ENCODE measurements at regions not wholly inside any gene's neighbourhood (a gene's known extent, or its start where the extent isn't known, plus 50 kb on each side); places are given as distances from the start of the nearest gene placed in this dataset.

DNA sequence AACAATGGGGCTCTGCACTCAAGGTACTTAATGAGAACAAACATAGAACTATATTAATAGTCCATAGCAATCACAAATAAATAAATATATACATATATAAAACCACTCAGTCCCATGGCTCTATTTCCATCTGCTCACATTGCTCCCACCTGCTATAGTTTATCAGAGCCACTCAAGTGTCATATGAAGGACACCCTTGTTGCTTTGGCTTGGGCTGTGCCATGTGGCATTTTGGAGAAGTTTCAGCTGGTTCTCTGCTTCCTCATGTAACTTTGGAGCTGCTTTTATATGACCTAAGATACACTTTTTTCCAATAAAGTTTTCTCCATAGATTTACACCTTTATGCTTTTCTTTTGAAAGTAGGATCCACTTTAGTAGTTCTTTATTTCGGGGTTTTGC, 126.4 kb downstream of the KCNJ2 start:
- no peaks in the 10 kb centered on the region for H3K27me3 Mint-ChIP-seq
- Histone ChIP-seq H3K27me3 (ENCODE audit: insufficient read depth, low read length) (no peaks in the 10 kb centered on the region), H3K4me1 (ENCODE audit: insufficient read depth, low read length) (no peaks in the 10 kb centered on the region), H3K27ac (ENCODE audit: low read depth, low read length) (no peak overlapping the region), H3K4me3 (ENCODE audit: low read length in 2 of 2) (no peak overlapping the region), H3K9me3 (ENCODE audit: control insufficient read depth in 1 of 2, low read length in 2 of 2) (no peaks in the 10 kb centered on the region), H3K36me3 (ENCODE audit: insufficient read depth, low read length) (no peaks in the 10 kb centered on the region)
- no peak overlapping the region for H3K4me3 Mint-ChIP-seq
- no peak overlapping the region for H3K27ac Mint-ChIP-seq
- no peak for DNase-seq
- CTCF ChIA-PET (ENCODE audit: partially characterized antibody) = no interaction called here
- POLR2A ChIA-PET (ENCODE audit: partially characterized antibody) = no interaction called here
- H3K9me3 Mint-ChIP-seq = peaks cover 0 to 13% (median 3%) of the 10 kb centered on the region in 8 donors
- H3K36me3 Mint-ChIP-seq = no peaks in the 10 kb centered on the region
- intact Hi-C loops (cut with micrococcal nuclease) = no loop called here
- H3K4me1 Mint-ChIP-seq = peaks cover 0 to 6% (median 2%) of the 10 kb centered on the region in 4 donors

DNA sequence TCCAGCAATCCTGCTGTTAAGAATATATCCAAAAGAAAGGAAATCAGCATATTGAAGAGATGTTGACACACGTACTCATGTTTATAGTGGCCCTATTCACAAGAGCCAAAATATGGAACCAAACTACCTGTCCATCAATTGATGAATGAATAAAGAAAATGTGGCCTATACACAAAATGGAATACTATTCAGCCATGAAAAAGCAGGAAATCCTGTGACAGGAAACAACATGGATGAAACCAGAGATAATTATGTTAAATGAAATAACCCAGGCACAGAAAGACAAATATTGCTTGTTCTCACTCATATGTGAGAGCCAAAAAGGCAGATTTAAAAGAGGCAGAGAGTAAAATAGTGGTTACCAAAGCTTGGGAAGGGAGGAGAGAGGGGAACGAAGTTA, 127.1 kb downstream of the KCNJ2 start:
- no peaks in the 10 kb centered on the region for H3K4me1 ChIP-seq (ENCODE audit: insufficient read depth, low read length)
- Mint-ChIP-seq H3K4me3 (no peak overlapping the region), H3K27me3 (no peaks in the 10 kb centered on the region), H3K27ac (no peak overlapping the region), H3K4me1 (peaks cover 0 to 6% (median 2%) of the 10 kb centered on the region in 4 donors), H3K36me3 (no peaks in the 10 kb centered on the region), H3K9me3 (peaks cover 0 to 13% (median 3%) of the 10 kb centered on the region in 8 donors)
- no peak for DNase-seq
- H3K27me3 ChIP-seq (ENCODE audit: insufficient read depth, low read length) = no peaks in the 10 kb centered on the region
- intact Hi-C loops (cut with micrococcal nuclease) = no loop called here
- no peak overlapping the region for H3K27ac ChIP-seq (ENCODE audit: low read depth, low read length)
- H3K4me3 ChIP-seq (ENCODE audit: low read length in 2 of 2) = no peak overlapping the region
- H3K9me3 ChIP-seq (ENCODE audit: control insufficient read depth in 1 of 2, low read length in 2 of 2) = no peaks in the 10 kb centered on the region
- ChIA-PET CTCF (ENCODE audit: partially characterized antibody) (no interaction called here), POLR2A (ENCODE audit: partially characterized antibody) (no interaction called here)
- H3K36me3 ChIP-seq (ENCODE audit: insufficient read depth, low read length) = no peaks in the 10 kb centered on the region

DNA sequence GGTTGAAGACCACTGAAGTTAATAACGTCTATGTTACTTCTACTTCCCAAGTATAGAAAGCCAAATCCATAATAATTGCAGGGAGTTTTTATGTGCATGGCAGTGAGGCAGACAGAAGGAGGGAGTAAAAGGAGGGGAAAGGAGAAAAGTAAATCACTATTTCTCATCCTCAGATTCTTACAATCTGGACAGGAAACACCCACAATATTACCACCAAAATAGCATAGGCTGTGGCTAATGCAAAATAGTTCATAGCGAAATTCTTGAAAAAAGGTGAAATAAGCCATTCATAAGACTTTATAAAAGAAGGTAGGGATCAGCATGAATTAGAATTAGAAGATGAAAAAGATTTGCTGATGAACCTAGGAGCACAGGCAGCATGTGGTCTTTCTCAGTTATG, 128.1 kb downstream of the KCNJ2 start:
- no peak overlapping the region for H3K4me3 Mint-ChIP-seq
- no peaks in the 10 kb centered on the region for H3K9me3 ChIP-seq (ENCODE audit: control insufficient read depth in 1 of 2, low read length in 2 of 2)
- no peaks in the 10 kb centered on the region for H3K36me3 Mint-ChIP-seq
- ChIA-PET POLR2A (ENCODE audit: partially characterized antibody) (no interaction called here), CTCF (ENCODE audit: partially characterized antibody) (no interaction called here)
- H3K4me3 ChIP-seq (ENCODE audit: low read length in 2 of 2) = no peak overlapping the region
- no peaks in the 10 kb centered on the region for H3K36me3 ChIP-seq (ENCODE audit: insufficient read depth, low read length)
- no peaks in the 10 kb centered on the region for H3K27me3 ChIP-seq (ENCODE audit: insufficient read depth, low read length)
- peaks cover 0 to 13% (median 3%) of the 10 kb centered on the region in 8 donors for H3K9me3 Mint-ChIP-seq
- DNase-seq = no peak
- no peak overlapping the region for H3K27ac ChIP-seq (ENCODE audit: low read depth, low read length)
- intact Hi-C loops (cut with micrococcal nuclease) = no loop called here
- H3K4me1 ChIP-seq (ENCODE audit: insufficient read depth, low read length) = no peaks in the 10 kb centered on the region
- no peaks in the 10 kb centered on the region for H3K27me3 Mint-ChIP-seq
- peaks cover 0 to 6% (median 2%) of the 10 kb centered on the region in 4 donors for H3K4me1 Mint-ChIP-seq
- no peak overlapping the region for H3K27ac Mint-ChIP-seq

DNA sequence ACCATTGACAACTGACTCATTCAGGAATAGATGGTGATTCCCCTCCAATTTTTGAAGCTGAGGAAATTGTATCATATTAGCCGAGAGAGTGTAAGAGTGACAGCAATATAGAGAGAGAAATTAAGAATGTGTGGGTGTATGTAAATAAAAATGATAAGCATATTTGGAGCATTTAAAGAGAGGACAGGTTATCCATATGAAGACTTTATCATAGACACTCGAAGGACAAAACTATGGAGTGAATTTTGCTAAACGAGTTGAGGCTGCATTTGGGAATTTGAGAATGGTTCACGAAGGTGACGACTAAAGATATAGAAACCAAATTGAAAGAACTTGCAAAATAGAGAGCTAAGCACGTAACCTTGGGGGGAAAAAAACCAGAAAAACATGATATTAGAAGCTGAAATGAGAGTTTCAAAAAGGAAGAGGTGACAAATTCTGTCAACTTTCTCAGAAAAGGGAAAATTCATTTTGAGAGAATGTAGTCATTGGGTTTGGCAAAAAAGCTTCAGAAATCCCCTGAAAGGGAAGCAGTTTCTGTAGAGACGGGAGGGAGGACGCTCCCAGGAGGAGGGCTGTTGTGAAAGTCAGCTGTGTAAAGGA, 129.7 kb downstream of the KCNJ2 start:
- Mint-ChIP-seq H3K4me1 (peaks cover 0 to 6% (median 2%) of the 10 kb centered on the region in 4 donors), H3K27ac (no peak overlapping the region), H3K4me3 (peak overlapping the region in 1 of 8 donors; percentile 45), H3K36me3 (no peaks in the 10 kb centered on the region), H3K27me3 (no peaks in the 10 kb centered on the region), H3K9me3 (peaks cover 0 to 12% (median 2%) of the 10 kb centered on the region in 8 donors)
- Histone ChIP-seq H3K9me3 (ENCODE audit: control insufficient read depth in 1 of 2, low read length in 2 of 2) (no peaks in the 10 kb centered on the region), H3K36me3 (ENCODE audit: insufficient read depth, low read length) (no peaks in the 10 kb centered on the region), H3K4me1 (ENCODE audit: insufficient read depth, low read length) (no peaks in the 10 kb centered on the region), H3K27ac (ENCODE audit: low read depth, low read length) (no peak overlapping the region), H3K27me3 (ENCODE audit: insufficient read depth, low read length) (no peaks in the 10 kb centered on the region), H3K4me3 (ENCODE audit: low read length in 2 of 2) (no peak overlapping the region)
- no peak for DNase-seq
- POLR2A ChIA-PET (ENCODE audit: partially characterized antibody) = no interaction called here
- intact Hi-C loops (cut with micrococcal nuclease) = no loop called here
- CTCF ChIA-PET (ENCODE audit: partially characterized antibody) = no interaction called here

GRCh38 chr17:70307430-70308225, 138.3 kb downstream of the KCNJ2 start:
- H3K36me3 Mint-ChIP-seq = no peaks in the 10 kb centered on the region
- Histone ChIP-seq H3K4me1 (ENCODE audit: insufficient read depth, low read length) (no peaks in the 10 kb centered on the region), H3K36me3 (ENCODE audit: insufficient read depth, low read length) (no peaks in the 10 kb centered on the region), H3K27ac (ENCODE audit: low read depth, low read length) (no peak overlapping the region), H3K4me3 (ENCODE audit: low read length in 2 of 2) (no peak overlapping the region), H3K27me3 (ENCODE audit: insufficient read depth, low read length) (no peaks in the 10 kb centered on the region), H3K9me3 (ENCODE audit: control insufficient read depth in 1 of 2, low read length in 2 of 2) (no peaks in the 10 kb centered on the region)
- no peak overlapping the region for H3K4me3 Mint-ChIP-seq
- H3K4me1 Mint-ChIP-seq = no peaks in the 10 kb centered on the region
- intact Hi-C loops (cut with micrococcal nuclease) = no loop called here
- ChIA-PET CTCF (ENCODE audit: partially characterized antibody) (no interaction called here), POLR2A (ENCODE audit: partially characterized antibody) (no interaction called here)
- H3K27me3 Mint-ChIP-seq = peaks cover 0 to 1% of the 10 kb centered on the region in 2 donors
- DNase-seq = no peak
- no peak overlapping the region for H3K27ac Mint-ChIP-seq
- H3K9me3 Mint-ChIP-seq = peaks cover 0 to 9% (median 3%) of the 10 kb centered on the region in 8 donors

GRCh38 chr17:70308618-70309017, 139.3 kb downstream of the KCNJ2 start:
- H3K27ac ChIP-seq (ENCODE audit: low read depth, low read length) = no peak overlapping the region
- intact Hi-C loops (cut with micrococcal nuclease) = no loop called here
- Mint-ChIP-seq H3K4me1 (no peaks in the 10 kb centered on the region), H3K27ac (no peak overlapping the region), H3K27me3 (peaks cover 0 to 1% of the 10 kb centered on the region in 2 donors), H3K36me3 (no peaks in the 10 kb centered on the region), H3K4me3 (no peak overlapping the region), H3K9me3 (peaks cover 0 to 9% (median 3%) of the 10 kb centered on the region in 8 donors)
- no peaks in the 10 kb centered on the region for H3K9me3 ChIP-seq (ENCODE audit: control insufficient read depth in 1 of 2, low read length in 2 of 2)
- POLR2A ChIA-PET (ENCODE audit: partially characterized antibody) = no interaction called here
- H3K27me3 ChIP-seq (ENCODE audit: insufficient read depth, low read length) = no peaks in the 10 kb centered on the region
- H3K36me3 ChIP-seq (ENCODE audit: insufficient read depth, low read length) = no peaks in the 10 kb centered on the region
- no peaks in the 10 kb centered on the region for H3K4me1 ChIP-seq (ENCODE audit: insufficient read depth, low read length)
- no peak for DNase-seq
- H3K4me3 ChIP-seq (ENCODE audit: low read length in 2 of 2) = no peak overlapping the region
- CTCF ChIA-PET (ENCODE audit: partially characterized antibody) = no interaction called here

GRCh38 chr17:70310221-70310672, 140.9 kb downstream of the KCNJ2 start:
- no peak for DNase-seq
- no peaks in the 10 kb centered on the region for H3K4me1 Mint-ChIP-seq
- H3K27ac Mint-ChIP-seq = no peak overlapping the region
- no peak overlapping the region for H3K4me3 ChIP-seq (ENCODE audit: low read length in 2 of 2)
- H3K4me3 Mint-ChIP-seq = no peak overlapping the region
- H3K9me3 Mint-ChIP-seq = peaks cover 0 to 6% (median under 1%) of the 10 kb centered on the region in 8 donors
- intact Hi-C loops (cut with micrococcal nuclease) = no loop called here
- H3K9me3 ChIP-seq (ENCODE audit: control insufficient read depth in 1 of 2, low read length in 2 of 2) = no peaks in the 10 kb centered on the region
- CTCF ChIA-PET (ENCODE audit: partially characterized antibody) = no interaction called here
- H3K36me3 ChIP-seq (ENCODE audit: insufficient read depth, low read length) = no peaks in the 10 kb centered on the region
- H3K27me3 Mint-ChIP-seq = peaks cover 0 to 1% of the 10 kb centered on the region in 2 donors
- no peaks in the 10 kb centered on the region for H3K36me3 Mint-ChIP-seq
- no peaks in the 10 kb centered on the region for H3K4me1 ChIP-seq (ENCODE audit: insufficient read depth, low read length)
- POLR2A ChIA-PET (ENCODE audit: partially characterized antibody) = no interaction called here
- H3K27ac ChIP-seq (ENCODE audit: low read depth, low read length) = no peak overlapping the region
- no peaks in the 10 kb centered on the region for H3K27me3 ChIP-seq (ENCODE audit: insufficient read depth, low read length)

Data from CD4-positive, alpha-beta memory T cell (primary cell).